ENCODE measurements at regions not wholly inside any gene's neighbourhood (a gene's known extent, or its start where the extent isn't known, plus 50 kb on each side); places are given as distances from the start of the nearest gene placed in this dataset.
"Not testable (repeated sequence)": the region's sequence is repeated elsewhere in the genome, so short reads cannot be mapped to it uniquely, and the experiment has no call there.

DNA sequence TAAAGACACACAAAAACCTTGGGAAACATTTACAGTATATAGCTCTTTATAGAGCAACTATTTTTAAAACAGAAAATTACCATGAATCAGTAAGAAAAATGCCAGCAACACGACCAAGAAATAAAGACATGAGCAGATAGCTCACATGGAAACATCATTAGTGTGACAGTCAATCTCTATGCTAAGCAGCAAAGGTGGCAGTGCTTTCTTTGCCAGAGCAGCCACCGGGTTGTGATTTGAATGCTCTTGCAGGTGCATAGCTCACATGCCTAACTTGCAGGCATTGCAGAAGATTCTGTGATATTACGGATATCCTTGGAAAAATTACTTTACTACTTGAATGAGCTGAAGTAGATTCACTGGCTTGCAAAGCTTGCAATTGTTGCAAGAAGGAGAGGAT lies 652.9 kb upstream of the C16orf82 start:
- intact Hi-C loops (cut with micrococcal nuclease), result no loop called here
- RAD21 ChIA-PET (ENCODE audit: low non-redundant PET in 1 of 2, low total read pairs in 2 of 2, uncharacterized antibody in 2 of 2, unreplicated experiment in 2 of 2), result no interaction called here
- TF ChIP-seq SIN3A (IDR thresholded peaks at IDR 0.05; ENCODE audit: low read depth) (no peak), RAD21 (IDR thresholded peaks at IDR 0.05; ENCODE audit: low read depth) (no peak), ZNF274 (IDR thresholded peaks at IDR 0.05; ENCODE audit: low read depth, low read length) (no peak), POLR2AphosphoS5 (IDR thresholded peaks at IDR 0.05; ENCODE audit: low read depth, low read length) (no peak), SRF (IDR thresholded peaks at IDR 0.05; ENCODE audit: low read depth) (no peak), JUND (IDR thresholded peaks at IDR 0.05) (no peak), EZH2 (IDR thresholded peaks at IDR 0.05) (no peak)
- TF ChIP-seq, protein P1, sequence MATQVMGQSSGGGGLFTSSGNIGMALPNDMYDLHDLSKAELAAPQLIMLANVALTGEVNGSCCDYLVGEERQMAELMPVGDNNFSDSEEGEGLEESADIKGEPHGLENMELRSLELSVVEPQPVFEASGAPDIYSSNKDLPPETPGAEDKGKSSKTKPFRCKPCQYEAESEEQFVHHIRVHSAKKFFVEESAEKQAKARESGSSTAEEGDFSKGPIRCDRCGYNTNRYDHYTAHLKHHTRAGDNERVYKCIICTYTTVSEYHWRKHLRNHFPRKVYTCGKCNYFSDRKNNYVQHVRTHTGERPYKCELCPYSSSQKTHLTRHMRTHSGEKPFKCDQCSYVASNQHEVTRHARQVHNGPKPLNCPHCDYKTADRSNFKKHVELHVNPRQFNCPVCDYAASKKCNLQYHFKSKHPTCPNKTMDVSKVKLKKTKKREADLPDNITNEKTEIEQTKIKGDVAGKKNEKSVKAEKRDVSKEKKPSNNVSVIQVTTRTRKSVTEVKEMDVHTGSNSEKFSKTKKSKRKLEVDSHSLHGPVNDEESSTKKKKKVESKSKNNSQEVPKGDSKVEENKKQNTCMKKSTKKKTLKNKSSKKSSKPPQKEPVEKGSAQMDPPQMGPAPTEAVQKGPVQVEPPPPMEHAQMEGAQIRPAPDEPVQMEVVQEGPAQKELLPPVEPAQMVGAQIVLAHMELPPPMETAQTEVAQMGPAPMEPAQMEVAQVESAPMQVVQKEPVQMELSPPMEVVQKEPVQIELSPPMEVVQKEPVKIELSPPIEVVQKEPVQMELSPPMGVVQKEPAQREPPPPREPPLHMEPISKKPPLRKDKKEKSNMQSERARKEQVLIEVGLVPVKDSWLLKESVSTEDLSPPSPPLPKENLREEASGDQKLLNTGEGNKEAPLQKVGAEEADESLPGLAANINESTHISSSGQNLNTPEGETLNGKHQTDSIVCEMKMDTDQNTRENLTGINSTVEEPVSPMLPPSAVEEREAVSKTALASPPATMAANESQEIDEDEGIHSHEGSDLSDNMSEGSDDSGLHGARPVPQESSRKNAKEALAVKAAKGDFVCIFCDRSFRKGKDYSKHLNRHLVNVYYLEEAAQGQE (IDR thresholded peaks at IDR 0.05; ENCODE audit: low read depth), result no peak
- Histone ChIP-seq H3K4me1 (ENCODE audit: control insufficient read depth in 1 of 2, insufficient read depth in 2 of 2, low read length in 2 of 2) (no peaks in the 10 kb centered on the region), H3K9me3 (ENCODE audit: control insufficient read depth in 1 of 2, insufficient read depth in 1 of 2, low read depth in 1 of 2, low read length in 2 of 2) (0 out of 4 replicates have a peak, but pooled peaks cover 0 to 2% of the 10 kb centered on the region in 2 experiments), H2AFZ (ENCODE audit: low read depth, low read length, poor library complexity, severe bottlenecking) (no peak overlapping the region), H3K4me2 (ENCODE audit: low read length) (no peak overlapping the region), H3K27me3 (ENCODE audit: insufficient read depth, low read length) (no peaks in the 10 kb centered on the region), H3K9ac (ENCODE audit: low read length) (no peak overlapping the region), H3K9me2 (ENCODE audit: insufficient read depth) (no peaks in the 10 kb centered on the region), H3K79me2 (ENCODE audit: insufficient read depth, low read length) (no peaks in the 10 kb centered on the region), H4K20me1 (ENCODE audit: insufficient read depth) (no peaks in the 10 kb centered on the region), H3K4me3 (replicated peaks in 1 of 2; ENCODE audit: low read depth in 1 of 2, low read length in 2 of 2) (no peak overlapping the region), H3K27ac (ENCODE audit: low read depth, low read length) (no peak overlapping the region), H3K36me3 (ENCODE audit: control insufficient read depth in 1 of 2, insufficient read depth in 2 of 2, low read length in 2 of 2) (no peaks in the 10 kb centered on the region)
- POLR2A ChIA-PET, result no interaction called here
- ATAC-seq, result no peak
- no peak for DNase-seq (ENCODE audit: low read depth, low spot score)
- CTCF ChIA-PET, result no interaction called here
- BruUV-seq (replicated peaks), result no TSS peak

DNA sequence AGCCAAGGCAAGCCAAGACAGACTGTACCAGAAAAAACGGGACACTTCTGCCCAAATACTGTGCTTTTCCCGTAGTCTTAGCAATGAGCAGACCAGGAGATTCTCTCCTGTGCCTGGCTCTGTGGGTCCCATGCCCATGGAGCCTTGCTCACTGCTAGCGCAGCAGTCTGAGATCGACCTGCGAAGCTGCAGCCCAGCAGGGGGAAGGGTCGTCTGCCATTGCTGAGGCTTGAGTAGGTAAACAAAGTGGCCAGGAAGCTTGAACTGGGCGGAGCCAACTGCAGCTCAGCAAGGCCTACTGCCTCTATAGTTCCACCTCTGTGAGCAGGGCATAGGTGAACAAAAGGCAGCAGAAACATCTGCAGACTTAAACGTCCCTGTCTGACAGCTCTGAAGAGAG lies 647.3 kb upstream of the C16orf82 start:
- CTCF ChIA-PET, result not testable (repeated sequence)

More for the DNA sequence above, 647.3 kb upstream of the C16orf82 start:
- H3K9me3 ChIP-seq (ENCODE audit: control insufficient read depth in 1 of 2, insufficient read depth in 1 of 2, low read depth in 1 of 2, low read length in 2 of 2); DNase-seq (ENCODE audit: low read depth, low spot score); H3K4me2 ChIP-seq (ENCODE audit: low read length); H3K9ac ChIP-seq (ENCODE audit: low read length); POLR2A ChIA-PET; H3K9me2 ChIP-seq (ENCODE audit: insufficient read depth); H2AFZ ChIP-seq (ENCODE audit: low read depth, low read length, poor library complexity, severe bottlenecking); BruUV-seq (replicated peaks); intact Hi-C loops (cut with micrococcal nuclease); H3K4me3 ChIP-seq (replicated peaks in 1 of 2; ENCODE audit: low read depth in 1 of 2, low read length in 2 of 2); H3K4me1 ChIP-seq (ENCODE audit: control insufficient read depth in 1 of 2, insufficient read depth in 2 of 2, low read length in 2 of 2); H3K27me3 ChIP-seq (ENCODE audit: insufficient read depth, low read length); ATAC-seq; H3K27ac ChIP-seq (ENCODE audit: low read depth, low read length); H3K79me2 ChIP-seq (ENCODE audit: insufficient read depth, low read length); H3K36me3 ChIP-seq (ENCODE audit: control insufficient read depth in 1 of 2, insufficient read depth in 2 of 2, low read length in 2 of 2); RAD21 ChIA-PET (ENCODE audit: low non-redundant PET in 1 of 2, low total read pairs in 2 of 2, uncharacterized antibody in 2 of 2, unreplicated experiment in 2 of 2); H4K20me1 ChIP-seq (ENCODE audit: insufficient read depth): not testable (repeated sequence)
